Activated CD4-positive, alpha-beta T cell treated with anti-CD3 and anti-CD28 coated beads, Interleukin-2, amount 10 ng/mL, durations not matched to agents 7 days and 5 days (primary cell): ENCODE measurements at regions not wholly inside any gene's neighbourhood (a gene's known extent, or its start where the extent isn't known, plus 50 kb on each side); places are given as distances from the start of the nearest gene placed in this dataset.
"Not testable (repeated sequence)": the region's sequence is repeated elsewhere in the genome, so short reads cannot be mapped to it uniquely, and the experiment has no call there.

Experiments used
- CTCF ChIA-PET: fragments of 350-600 bp; sonication (Branson Sonifier 250); formaldehyde crosslinking; loops from one replicate; lab custom pipeline; 2021; ENCODE audit warnings: antibody characterized with exemption; lab: Charles Lee
- POLR2A ChIA-PET: fragments of 350-600 bp; sonication (Branson Sonifier 250); formaldehyde crosslinking; loops from one replicate; lab custom pipeline; 2021; ENCODE audit warnings: antibody characterized with exemption; lab: Charles Lee
- DNase-seq: peaks from one replicate; pipeline ENCODE4 v3.0.0-alpha.2; 2020
- H3K27ac Mint-ChIP-seq: one replicate; pipeline ENCODE4 v1.8.0; 2021; ENCODE audit warnings: mild to moderate bottlenecking, moderate library complexity, mixed read lengths
- H3K27me3 Mint-ChIP-seq: one replicate; pipeline ENCODE4 v1.8.0; 2021; ENCODE audit warnings: mixed read lengths
- H3K36me3 Mint-ChIP-seq: one replicate; pipeline ENCODE4 v1.8.0; 2021; ENCODE audit warnings: low read depth, mixed read lengths
- H3K4me1 Mint-ChIP-seq: one replicate; pipeline ENCODE4 v1.8.0; 2021; ENCODE audit warnings: mixed read lengths
- H3K4me3 Mint-ChIP-seq: one replicate; pipeline ENCODE4 v1.8.0; 2021; ENCODE audit warnings: mild to moderate bottlenecking, moderate library complexity, mixed read lengths
- H3K9me3 Mint-ChIP-seq: one replicate; pipeline ENCODE4 v1.8.0; 2021; ENCODE audit warnings: mixed read lengths

GRCh38 chr13:90803210-90803609 is 544.3 kb upstream of the MIR17HG start:
- DNase-seq: no peak
- POLR2A ChIA-PET: no interaction called here
- CTCF ChIA-PET: no interaction called here
- Mint-ChIP-seq H3K27me3 (no peaks in the 10 kb centered on the region), H3K4me3 (no peak overlapping the region), H3K4me1 (no peaks in the 10 kb centered on the region), H3K36me3 (no peaks in the 10 kb centered on the region), H3K27ac (no peak overlapping the region), H3K9me3 (no peaks in the 10 kb centered on the region)

- no peaks in the 10 kb centered on the region for H3K4me1 Mint-ChIP-seq
- ChIA-PET POLR2A (no interaction called here), CTCF (no interaction called here)
- H3K9me3 Mint-ChIP-seq: no peaks in the 10 kb centered on the region
- H3K4me3 Mint-ChIP-seq: no peak overlapping the region
- no peak for DNase-seq
- no peaks in the 10 kb centered on the region for H3K27me3 Mint-ChIP-seq
- H3K36me3 Mint-ChIP-seq: no peaks in the 10 kb centered on the region
- H3K27ac Mint-ChIP-seq: no peak overlapping the region
These were observed 541.4 kb upstream of the MIR17HG start for GRCh38 chr13:90806016-90806615.

- H3K27me3 Mint-ChIP-seq: no peaks in the 10 kb centered on the region
- no peak overlapping the region for H3K4me3 Mint-ChIP-seq
- peaks cover 3% of the 10 kb centered on the region for H3K9me3 Mint-ChIP-seq
- H3K36me3 Mint-ChIP-seq: no peaks in the 10 kb centered on the region
- ChIA-PET CTCF (no interaction called here), POLR2A (no interaction called here)
- DNase-seq: no peak
- no peak overlapping the region for H3K27ac Mint-ChIP-seq
- H3K4me1 Mint-ChIP-seq: no peaks in the 10 kb centered on the region
These were observed 540.6 kb upstream of the MIR17HG start for GRCh38 chr13:90806892-90807291.

GRCh38 chr13:90808838-90809237 is 538.6 kb upstream of the MIR17HG start:
- no peaks in the 10 kb centered on the region for H3K27me3 Mint-ChIP-seq
- no peak overlapping the region for H3K27ac Mint-ChIP-seq
- peaks cover 3% of the 10 kb centered on the region for H3K9me3 Mint-ChIP-seq
- no peaks in the 10 kb centered on the region for H3K36me3 Mint-ChIP-seq
- H3K4me1 Mint-ChIP-seq: no peaks in the 10 kb centered on the region
- H3K4me3 Mint-ChIP-seq: no peak overlapping the region
- ChIA-PET POLR2A (no interaction called here), CTCF (interaction anchor here (0.7 kb wide), 1 partner anchor 973 kb away, joined by 3 read pairs; no protein-coding TSS in a partner anchor)
- no peak for DNase-seq

- CTCF ChIA-PET: no interaction called here
- Mint-ChIP-seq H3K27ac (no peak overlapping the region), H3K27me3 (no peaks in the 10 kb centered on the region), H3K36me3 (no peaks in the 10 kb centered on the region), H3K9me3 (no peaks in the 10 kb centered on the region), H3K4me3 (no peak overlapping the region), H3K4me1 (no peaks in the 10 kb centered on the region)
- POLR2A ChIA-PET: no interaction called here
- no peak for DNase-seq
These were observed 523.5 kb upstream of the MIR17HG start for GRCh38 chr13:90824032-90824431.

GRCh38 chr13:90826688-90827087 is 520.8 kb upstream of the MIR17HG start:
- Mint-ChIP-seq H3K9me3 (no peaks in the 10 kb centered on the region), H3K4me3 (no peak overlapping the region), H3K4me1 (no peaks in the 10 kb centered on the region), H3K27me3 (no peaks in the 10 kb centered on the region), H3K36me3 (no peaks in the 10 kb centered on the region), H3K27ac (no peak overlapping the region)
- DNase-seq: no peak
- ChIA-PET CTCF (no interaction called here), POLR2A (no interaction called here)

- H3K9me3 Mint-ChIP-seq: no peaks in the 10 kb centered on the region
These were observed 516.7 kb upstream of the MIR17HG start for GRCh38 chr13:90830782-90831181.

GRCh38 chr13:90833951-90834350 is 513.5 kb upstream of the MIR17HG start:
- CTCF ChIA-PET: no interaction called here
- H3K27me3 Mint-ChIP-seq: no peaks in the 10 kb centered on the region

More at GRCh38 chr13:90830782-90831181, 516.7 kb upstream of the MIR17HG start:
- ChIA-PET POLR2A (no interaction called here), CTCF (no interaction called here)
- Mint-ChIP-seq H3K36me3 (no peaks in the 10 kb centered on the region), H3K4me3 (no peak overlapping the region), H3K4me1 (no peaks in the 10 kb centered on the region), H3K27me3 (no peaks in the 10 kb centered on the region), H3K27ac (no peak overlapping the region)
- DNase-seq: no peak

GRCh38 chr13:90834700-90835099 is 512.8 kb upstream of the MIR17HG start:
- no peaks in the 10 kb centered on the region for H3K27me3 Mint-ChIP-seq
- H3K9me3 Mint-ChIP-seq: no peaks in the 10 kb centered on the region
- no peak overlapping the region for H3K27ac Mint-ChIP-seq
- H3K4me1 Mint-ChIP-seq: no peaks in the 10 kb centered on the region
- H3K4me3 Mint-ChIP-seq: no peak overlapping the region
- ChIA-PET POLR2A (no interaction called here), CTCF (no interaction called here)
- H3K36me3 Mint-ChIP-seq: no peaks in the 10 kb centered on the region
- DNase-seq: no peak

More at GRCh38 chr13:90833951-90834350, 513.5 kb upstream of the MIR17HG start:
- Mint-ChIP-seq H3K27ac (no peak overlapping the region), H3K4me1 (no peaks in the 10 kb centered on the region), H3K36me3 (no peaks in the 10 kb centered on the region), H3K9me3 (no peaks in the 10 kb centered on the region), H3K4me3 (no peak overlapping the region)
- POLR2A ChIA-PET: no interaction called here
- no peak for DNase-seq

- no peak for DNase-seq
- no peak overlapping the region for H3K27ac Mint-ChIP-seq
- H3K4me1 Mint-ChIP-seq: no peaks in the 10 kb centered on the region
- H3K27me3 Mint-ChIP-seq: no peaks in the 10 kb centered on the region
- ChIA-PET CTCF (no interaction called here), POLR2A (no interaction called here)
- no peak overlapping the region for H3K4me3 Mint-ChIP-seq
- peaks cover 3% of the 10 kb centered on the region for H3K9me3 Mint-ChIP-seq
- H3K36me3 Mint-ChIP-seq: no peaks in the 10 kb centered on the region
These were observed 511.7 kb upstream of the MIR17HG start for GRCh38 chr13:90835826-90836225.

- Mint-ChIP-seq H3K9me3 (peaks cover 3% of the 10 kb centered on the region), H3K27me3 (no peaks in the 10 kb centered on the region), H3K4me1 (no peaks in the 10 kb centered on the region), H3K27ac (no peak overlapping the region), H3K36me3 (no peaks in the 10 kb centered on the region), H3K4me3 (no peak overlapping the region)
- POLR2A ChIA-PET: no interaction called here
- DNase-seq: no peak
- CTCF ChIA-PET: no interaction called here
These were observed 509.0 kb upstream of the MIR17HG start for GRCh38 chr13:90838317-90838960.

- H3K4me1 Mint-ChIP-seq: no peaks in the 10 kb centered on the region
- ChIA-PET POLR2A (no interaction called here), CTCF (no interaction called here)
- H3K9me3 Mint-ChIP-seq: peaks cover 3% of the 10 kb centered on the region
- H3K4me3 Mint-ChIP-seq: no peak overlapping the region
- H3K36me3 Mint-ChIP-seq: no peaks in the 10 kb centered on the region
- H3K27ac Mint-ChIP-seq: no peak overlapping the region
- H3K27me3 Mint-ChIP-seq: no peaks in the 10 kb centered on the region
- DNase-seq: no peak
These were observed 508.4 kb upstream of the MIR17HG start for GRCh38 chr13:90839061-90839460.

- no peaks in the 10 kb centered on the region for H3K36me3 Mint-ChIP-seq
- H3K9me3 Mint-ChIP-seq: no peaks in the 10 kb centered on the region
- no peaks in the 10 kb centered on the region for H3K27me3 Mint-ChIP-seq
- no peaks in the 10 kb centered on the region for H3K4me1 Mint-ChIP-seq
- ChIA-PET POLR2A (no interaction called here), CTCF (no interaction called here)
- H3K27ac Mint-ChIP-seq: no peak overlapping the region
- H3K4me3 Mint-ChIP-seq: no peak overlapping the region
- DNase-seq: no peak
These were observed 500.6 kb upstream of the MIR17HG start for GRCh38 chr13:90846936-90847335.

GRCh38 chr13:90853666-90854065 is 493.8 kb upstream of the MIR17HG start:
- POLR2A ChIA-PET, CTCF ChIA-PET, H3K4me1 Mint-ChIP-seq, H3K27ac Mint-ChIP-seq, DNase-seq, H3K9me3 Mint-ChIP-seq, H3K27me3 Mint-ChIP-seq, H3K36me3 Mint-ChIP-seq, H3K4me3 Mint-ChIP-seq: not testable (repeated sequence)
